Astrocyte (in vitro differentiated cells and primary cell): ENCODE measurements at regions not wholly inside any gene's neighbourhood (a gene's known extent, or its start where the extent isn't known, plus 50 kb on each side); places are given as distances from the start of the nearest gene placed in this dataset.

Experiments used
- DNase-seq: peaks from one replicate; pipeline ENCODE4 v3.0.0-alpha.2; 2010; ENCODE audit warnings: low read depth
- FAIRE-seq: peaks from 2 replicates; lab custom pipeline; 2011; peaks lifted over from hg19 to GRCh38; lab: Jason Lieb, UNC
- H2AFZ ChIP-seq: 2 replicates; pipeline ENCODE4 v1.6.0; 2012; ENCODE audit warnings: low read depth, low read length, inconsistent platforms
- H3K27ac ChIP-seq: 2 replicates; pipeline ENCODE4 v1.5.1; 2011; ENCODE audit warnings: low read depth, low read length, inconsistent platforms
- H3K27me3 ChIP-seq: 2 replicates; pipeline ENCODE4 v1.6.0; 2011; ENCODE audit warnings: low read length, inconsistent platforms; ENCODE audit not compliant: insufficient read depth
- H3K36me3 ChIP-seq: 2 replicates; pipeline ENCODE4 v1.5.1; 2011; ENCODE audit warnings: low read length, inconsistent platforms; ENCODE audit not compliant: insufficient read depth
- H3K4me1 ChIP-seq: 2 replicates; pipeline ENCODE4 v1.5.1; 2011; ENCODE audit warnings: low read length, inconsistent platforms; ENCODE audit not compliant: insufficient read depth
- H3K4me2 ChIP-seq: 2 replicates; pipeline ENCODE4 v1.6.0; 2012; ENCODE audit warnings: low read length, inconsistent platforms
- H3K4me3 ChIP-seq: 2 replicates; pipeline ENCODE4 v1.5.1; 2011; ENCODE audit warnings: low read depth, mild to moderate bottlenecking, low read length, inconsistent platforms; ENCODE audit not compliant: insufficient read depth
- H3K79me2 ChIP-seq: 2 replicates; pipeline ENCODE4 v1.6.0; 2012; ENCODE audit warnings: mild to moderate bottlenecking, low read length, inconsistent platforms; ENCODE audit not compliant: insufficient read depth
- H3K9ac ChIP-seq: 2 replicates; pipeline ENCODE4 v1.6.0; 2012; ENCODE audit warnings: mild to moderate bottlenecking, low read length, inconsistent platforms
- H3K9me3 ChIP-seq: 2 replicates; pipeline ENCODE4 v1.5.1; 2012; ENCODE audit warnings: low read depth, mild to moderate bottlenecking, low read length, inconsistent platforms; ENCODE audit not compliant: insufficient read depth
- H4K20me1 ChIP-seq: 2 replicates; pipeline ENCODE4 v1.6.0; 2012; ENCODE audit warnings: low read length, inconsistent platforms; ENCODE audit not compliant: insufficient read depth
- H3K27ac Mint-ChIP-seq: one replicate; pipeline ENCODE4 v1.8.0; 2021; ENCODE audit warnings: mild to moderate bottlenecking, mixed read lengths; ENCODE audit not compliant: unreplicated experiment
- H3K27me3 Mint-ChIP-seq: one replicate; pipeline ENCODE4 v1.8.0; 2021; ENCODE audit warnings: low read depth, mixed read lengths; ENCODE audit not compliant: unreplicated experiment
- H3K36me3 Mint-ChIP-seq: one replicate; pipeline ENCODE4 v1.8.0; 2021; ENCODE audit warnings: low read depth, mixed read lengths; ENCODE audit not compliant: unreplicated experiment
- H3K4me1 Mint-ChIP-seq: one replicate; pipeline ENCODE4 v1.8.0; 2021; ENCODE audit warnings: low read depth, mixed read lengths; ENCODE audit not compliant: unreplicated experiment
- H3K4me3 Mint-ChIP-seq: one replicate; pipeline ENCODE4 v1.8.0; 2021; ENCODE audit warnings: mild to moderate bottlenecking, moderate library complexity, mixed read lengths; ENCODE audit not compliant: unreplicated experiment
- H3K9me3 Mint-ChIP-seq: one replicate; pipeline ENCODE4 v1.8.0; 2021; ENCODE audit warnings: mild to moderate bottlenecking, mixed read lengths; ENCODE audit not compliant: unreplicated experiment
- EZH2 ChIP-seq: IDR thresholded peaks from 2 replicates; pipeline ENCODE4 v1.6.1; 2012; ENCODE audit warnings: mild to moderate bottlenecking, low read length, inconsistent platforms; ENCODE audit not compliant: insufficient read depth
- TF ChIP-seq, protein P1 (sequence below): IDR thresholded peaks from 2 replicates; pipeline ENCODE4 v1.5.1; 2011; ENCODE audit warnings: low read depth, mild to moderate bottlenecking, inconsistent platforms, low read length, moderate library complexity; ENCODE audit not compliant: insufficient read depth

DNA sequence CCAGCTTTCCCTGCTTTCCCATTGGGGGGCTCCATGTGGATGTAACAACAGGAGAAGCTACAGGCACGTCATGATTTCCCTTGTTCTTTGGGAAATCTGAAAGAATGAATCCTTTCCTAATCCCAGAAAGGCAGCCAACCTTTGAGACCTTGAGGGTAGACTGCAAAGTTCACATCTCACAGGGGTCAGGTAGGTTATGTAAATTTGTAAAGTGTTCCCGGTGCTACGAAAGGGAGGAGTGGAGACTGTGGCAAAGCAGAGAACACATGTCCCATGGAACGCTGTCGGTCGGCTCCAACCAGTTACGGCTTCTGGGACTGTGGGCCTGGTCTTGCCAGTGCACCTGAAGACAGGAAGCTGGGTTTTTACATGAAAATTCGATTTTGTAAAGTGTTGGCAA, 85.1 kb downstream of the RSPH3 start:
- H3K27ac ChIP-seq: no peak overlapping the region
- Mint-ChIP-seq H3K4me3 (no peak overlapping the region), H3K27ac (no peak overlapping the region), H3K27me3 (peaks cover 4% of the 10 kb centered on the region), H3K9me3 (peaks cover 5% of the 10 kb centered on the region), H3K36me3 (peaks cover under 1% of the 10 kb centered on the region), H3K4me1 (peaks cover 21% of the 10 kb centered on the region)
- H3K36me3 ChIP-seq: no peaks in the 10 kb centered on the region
- H3K4me2 ChIP-seq: no peak overlapping the region
- no peak overlapping the region for H2AFZ ChIP-seq
- no peak for TF ChIP-seq EZH2
- TF ChIP-seq, protein P1, sequence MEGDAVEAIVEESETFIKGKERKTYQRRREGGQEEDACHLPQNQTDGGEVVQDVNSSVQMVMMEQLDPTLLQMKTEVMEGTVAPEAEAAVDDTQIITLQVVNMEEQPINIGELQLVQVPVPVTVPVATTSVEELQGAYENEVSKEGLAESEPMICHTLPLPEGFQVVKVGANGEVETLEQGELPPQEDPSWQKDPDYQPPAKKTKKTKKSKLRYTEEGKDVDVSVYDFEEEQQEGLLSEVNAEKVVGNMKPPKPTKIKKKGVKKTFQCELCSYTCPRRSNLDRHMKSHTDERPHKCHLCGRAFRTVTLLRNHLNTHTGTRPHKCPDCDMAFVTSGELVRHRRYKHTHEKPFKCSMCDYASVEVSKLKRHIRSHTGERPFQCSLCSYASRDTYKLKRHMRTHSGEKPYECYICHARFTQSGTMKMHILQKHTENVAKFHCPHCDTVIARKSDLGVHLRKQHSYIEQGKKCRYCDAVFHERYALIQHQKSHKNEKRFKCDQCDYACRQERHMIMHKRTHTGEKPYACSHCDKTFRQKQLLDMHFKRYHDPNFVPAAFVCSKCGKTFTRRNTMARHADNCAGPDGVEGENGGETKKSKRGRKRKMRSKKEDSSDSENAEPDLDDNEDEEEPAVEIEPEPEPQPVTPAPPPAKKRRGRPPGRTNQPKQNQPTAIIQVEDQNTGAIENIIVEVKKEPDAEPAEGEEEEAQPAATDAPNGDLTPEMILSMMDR: no peak
- no peaks in the 10 kb centered on the region for H4K20me1 ChIP-seq
- H3K4me1 ChIP-seq: peaks cover 5% of the 10 kb centered on the region
- no peaks in the 10 kb centered on the region for H3K27me3 ChIP-seq
- no peaks in the 10 kb centered on the region for H3K79me2 ChIP-seq
- DNase-seq: no peak
- H3K9ac ChIP-seq: no peak overlapping the region
- H3K4me3 ChIP-seq: no peak overlapping the region
- H3K9me3 ChIP-seq: no peaks in the 10 kb centered on the region
- FAIRE-seq: no peak

DNA sequence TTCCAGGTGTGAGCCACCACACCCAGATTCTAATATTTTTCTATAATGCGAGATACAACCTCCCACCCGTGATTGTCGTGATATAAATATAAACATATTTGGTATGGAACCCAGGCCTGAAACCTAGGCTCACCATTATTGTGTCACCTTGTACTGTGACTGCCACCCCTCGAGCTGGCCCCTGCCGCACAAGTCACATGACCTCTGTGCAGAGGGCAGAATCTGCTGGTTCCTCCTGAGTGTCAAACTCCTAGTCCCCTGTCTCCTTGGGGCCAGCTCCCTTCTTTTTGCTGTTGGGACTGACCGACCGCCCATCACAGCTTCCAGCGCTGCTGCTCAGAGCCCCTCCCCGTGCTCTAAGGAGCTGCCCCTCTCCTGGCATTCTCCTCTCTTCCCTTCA, 86.4 kb downstream of the RSPH3 start:
- TF ChIP-seq EZH2: no peak
- TF ChIP-seq, protein P1: no peak
- H3K27ac Mint-ChIP-seq: no peak overlapping the region
- FAIRE-seq: no peak
- peaks cover 5% of the 10 kb centered on the region for H3K9me3 Mint-ChIP-seq
- peaks cover 1% of the 10 kb centered on the region for H3K36me3 Mint-ChIP-seq
- no peak overlapping the region for H3K9ac ChIP-seq
- peaks cover 5% of the 10 kb centered on the region for H3K4me1 ChIP-seq
- H3K4me1 Mint-ChIP-seq: peaks cover 22% of the 10 kb centered on the region
- H4K20me1 ChIP-seq: no peaks in the 10 kb centered on the region
- H3K4me3 ChIP-seq: no peak overlapping the region
- peaks cover 4% of the 10 kb centered on the region for H3K27me3 Mint-ChIP-seq
- no peaks in the 10 kb centered on the region for H3K79me2 ChIP-seq
- H3K27me3 ChIP-seq: no peaks in the 10 kb centered on the region
- no peak overlapping the region for H3K4me2 ChIP-seq
- H3K4me3 Mint-ChIP-seq: no peak overlapping the region
- H2AFZ ChIP-seq: no peak overlapping the region
- no peak for DNase-seq
- no peaks in the 10 kb centered on the region for H3K36me3 ChIP-seq
- H3K27ac ChIP-seq: no peak overlapping the region
- no peaks in the 10 kb centered on the region for H3K9me3 ChIP-seq

DNA sequence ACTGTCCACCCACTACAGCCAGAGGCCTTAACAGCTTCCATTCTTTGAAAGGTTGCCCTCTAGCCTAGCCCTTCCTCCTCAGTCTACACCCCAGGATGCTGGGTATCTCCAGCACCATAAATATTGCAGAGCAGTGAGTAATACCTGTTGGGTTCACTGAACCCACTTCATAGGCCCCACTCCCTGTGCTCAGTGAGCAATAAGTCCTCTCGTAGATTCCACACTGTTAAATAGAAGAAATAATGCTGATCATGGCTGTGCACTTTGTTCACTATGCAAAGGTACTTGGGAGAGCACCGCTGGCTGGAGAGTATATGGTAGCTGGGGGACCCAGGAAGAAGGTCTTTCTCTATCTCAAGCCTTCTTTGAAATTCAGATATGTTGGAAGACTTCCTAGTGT, 87.3 kb downstream of the RSPH3 start:
- H3K27me3 ChIP-seq: no peaks in the 10 kb centered on the region
- Mint-ChIP-seq H3K27ac (no peak overlapping the region), H3K9me3 (peaks cover 5% of the 10 kb centered on the region), H3K36me3 (peaks cover 1% of the 10 kb centered on the region), H3K27me3 (peaks cover 4% of the 10 kb centered on the region), H3K4me3 (no peak overlapping the region), H3K4me1 (peaks cover 20% of the 10 kb centered on the region)
- TF ChIP-seq, protein P1: no peak
- no peak for TF ChIP-seq EZH2
- H3K27ac ChIP-seq: no peak overlapping the region
- H3K9ac ChIP-seq: no peak overlapping the region
- no peaks in the 10 kb centered on the region for H4K20me1 ChIP-seq
- FAIRE-seq (no peak), DNase-seq (no peak)
- no peak overlapping the region for H3K4me2 ChIP-seq
- no peaks in the 10 kb centered on the region for H3K9me3 ChIP-seq
- no peak overlapping the region for H2AFZ ChIP-seq
- H3K79me2 ChIP-seq: no peaks in the 10 kb centered on the region
- H3K4me3 ChIP-seq: no peak overlapping the region
- H3K36me3 ChIP-seq: no peaks in the 10 kb centered on the region
- peaks cover 5% of the 10 kb centered on the region for H3K4me1 ChIP-seq
